ENCODE measurements at regions not wholly inside any gene's neighbourhood (a gene's known extent, or its start where the extent isn't known, plus 50 kb on each side); places are given as distances from the start of the nearest gene placed in this dataset.
"Not testable (repeated sequence)": the region's sequence is repeated elsewhere in the genome, so short reads cannot be mapped to it uniquely, and the experiment has no call there.

DNA sequence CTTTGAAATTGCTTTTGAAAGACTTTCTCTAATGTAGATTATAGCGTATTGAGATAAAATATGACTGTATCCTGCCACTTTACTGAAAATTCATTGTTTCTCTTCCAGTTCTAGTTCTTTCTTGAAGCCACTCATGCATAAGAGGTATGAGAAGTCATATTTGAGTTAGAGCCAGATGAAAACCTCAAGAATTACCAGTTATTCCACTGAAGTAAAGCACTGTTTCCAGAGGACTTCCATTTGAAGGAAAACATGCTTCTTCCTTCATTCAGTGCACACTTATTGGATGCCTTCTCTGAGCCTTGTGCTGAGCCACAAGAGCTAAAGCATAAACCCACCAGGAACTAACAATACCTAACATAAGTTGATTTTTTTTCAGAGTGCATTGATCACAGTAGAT, 513.4 kb downstream of the ZNF385D start:
- no peak for DNase-seq

DNA sequence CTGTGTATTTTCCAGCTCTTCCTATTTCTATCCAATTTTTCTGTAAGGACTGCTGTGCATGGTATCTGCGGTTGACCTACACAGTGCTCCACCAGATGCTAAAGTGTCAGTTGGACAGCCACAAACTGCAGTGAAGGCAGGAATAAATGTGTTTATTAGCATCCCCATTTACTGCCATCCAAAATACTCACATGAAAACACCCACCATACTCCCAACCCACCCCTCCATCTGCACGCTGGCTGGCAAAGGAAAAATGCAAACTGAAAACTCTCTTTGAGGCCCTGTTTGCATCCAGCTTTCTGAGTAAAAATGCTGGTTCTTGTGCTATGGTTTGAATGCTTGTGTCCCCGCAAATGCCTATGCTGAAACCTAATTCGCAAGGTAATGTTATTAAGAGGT, 515.5 kb downstream of the ZNF385D start:
- DNase-seq = no peak

DNA sequence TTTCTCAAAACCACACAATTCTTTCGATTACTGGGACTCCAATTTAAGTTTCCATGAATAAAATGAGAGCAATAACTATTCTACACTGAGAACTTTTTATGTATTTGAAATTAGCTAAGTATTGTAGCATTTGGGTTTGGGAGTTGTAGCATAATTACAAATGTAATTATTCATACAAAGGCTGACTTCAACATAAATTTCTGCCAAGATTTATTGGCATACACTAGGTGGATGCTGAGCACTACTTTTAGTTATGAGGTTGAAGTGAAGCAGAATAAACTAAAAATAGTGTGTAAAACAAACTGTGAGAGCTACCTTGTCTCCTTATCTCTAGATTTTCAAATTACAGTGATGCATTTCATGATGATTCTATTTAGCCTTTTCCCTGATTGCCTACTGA, 516.1 kb downstream of the ZNF385D start:
- no peak for DNase-seq

DNA sequence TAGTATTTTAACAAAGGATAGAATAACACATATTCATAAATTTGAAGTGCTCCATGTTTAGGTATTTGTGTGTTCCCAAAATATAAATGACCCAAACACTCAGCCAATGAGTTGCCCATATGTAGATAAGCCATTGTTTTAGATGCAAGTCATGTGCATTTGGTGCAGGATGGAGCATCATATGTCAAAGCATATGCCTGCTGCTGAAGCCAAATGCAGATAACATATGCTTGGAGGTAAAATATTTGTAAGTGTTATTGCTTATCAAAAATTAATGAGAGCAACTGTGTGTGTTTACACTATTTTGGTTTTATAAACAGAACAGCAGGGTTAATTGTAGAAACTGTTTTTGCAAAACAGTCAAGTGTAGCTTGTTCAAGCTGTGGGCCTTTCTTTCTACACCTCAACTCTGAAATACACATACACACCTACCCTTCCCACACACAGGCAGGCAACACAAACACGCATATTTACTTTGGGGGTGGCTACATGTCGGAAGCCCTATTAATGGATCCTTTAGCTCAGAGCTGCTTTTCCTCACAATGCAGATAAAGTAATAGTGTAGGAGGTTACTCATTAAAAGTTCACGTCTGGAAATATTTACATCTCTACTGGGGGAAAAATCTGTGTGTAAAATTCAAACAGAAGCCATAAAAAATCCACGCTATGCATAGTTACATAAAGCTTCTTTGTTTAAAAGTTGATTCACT, 521.4 kb downstream of the ZNF385D start:
- no peak for DNase-seq

DNA sequence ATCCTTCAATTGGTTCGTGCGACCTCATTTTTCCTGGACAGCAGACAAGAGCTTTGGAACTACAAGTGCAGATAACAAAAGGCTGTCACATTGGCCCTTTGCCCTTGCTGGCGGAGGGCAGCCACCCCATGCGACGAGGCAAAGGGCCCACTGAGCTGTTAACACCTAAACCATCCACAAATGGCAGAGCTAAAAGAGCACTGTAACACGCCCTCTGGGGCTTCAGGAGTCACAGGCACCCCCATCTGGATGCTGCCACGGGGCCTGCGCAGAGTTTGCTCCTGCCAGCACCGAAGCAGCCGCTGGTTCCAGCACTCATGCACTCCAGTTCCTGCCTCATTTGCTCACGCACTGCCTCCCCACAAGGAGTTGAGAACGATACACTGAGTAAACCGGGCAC, 524.9 kb downstream of the ZNF385D start:
- no peak for DNase-seq

DNA sequence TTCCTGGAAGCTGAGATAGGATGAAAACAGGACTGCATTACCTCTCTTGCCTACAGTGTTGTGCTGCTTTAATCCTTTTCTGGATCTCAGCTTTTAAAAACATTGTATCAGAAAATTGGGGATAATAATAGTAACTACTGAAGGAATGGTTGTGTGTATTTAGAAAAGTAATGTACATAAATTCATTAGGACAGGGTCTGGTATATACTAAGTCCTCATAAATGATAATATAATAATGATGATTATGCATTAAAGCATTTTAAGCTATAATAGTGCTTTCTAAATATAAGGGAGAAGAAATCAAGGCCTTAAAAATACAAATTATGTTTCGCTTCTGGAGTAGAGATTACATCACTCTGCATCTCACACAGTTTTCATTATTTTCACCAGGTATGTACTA, 530.1 kb downstream of the ZNF385D start:
- no peak for DNase-seq

DNA sequence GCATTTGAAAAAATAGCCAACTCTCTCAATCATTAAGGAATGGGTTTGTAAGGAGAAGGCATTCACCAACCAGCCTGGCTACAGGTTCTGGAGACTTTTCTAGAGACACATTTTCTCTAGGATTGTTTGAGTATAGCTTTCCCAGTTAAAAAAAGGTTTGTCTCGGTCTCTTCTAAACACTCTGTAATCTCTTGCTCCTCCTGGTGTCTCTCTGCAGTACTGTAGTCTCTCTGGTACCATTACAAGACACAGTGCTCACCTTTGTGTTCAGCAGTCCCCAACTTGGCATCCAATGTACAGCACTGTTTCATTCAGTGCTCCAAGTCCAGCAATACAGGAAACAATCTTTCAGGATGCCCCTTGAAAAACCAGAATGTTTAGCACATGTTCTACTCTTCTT, 534.4 kb downstream of the ZNF385D start:
- DNase-seq = no peak

DNA sequence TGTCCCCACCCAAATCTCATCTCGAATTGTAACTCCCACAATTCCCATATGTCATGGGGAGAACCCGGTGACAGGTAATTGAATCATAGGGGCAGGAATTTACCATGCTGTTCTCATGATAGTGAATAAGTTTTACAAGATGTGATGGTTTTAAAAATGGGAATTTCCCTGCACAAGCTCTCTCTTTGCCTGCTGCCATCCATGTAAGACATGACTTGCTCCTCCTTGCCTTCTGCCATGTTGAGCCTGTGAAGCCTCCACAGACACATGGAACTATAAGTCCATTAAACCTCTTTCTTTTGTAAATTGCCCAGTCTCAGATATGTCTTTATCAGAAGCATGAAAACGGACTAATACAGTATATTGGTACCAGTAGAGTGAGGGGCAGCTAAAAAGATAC, 546.9 kb downstream of the ZNF385D start:
- not testable (repeated sequence) for DNase-seq

DNA sequence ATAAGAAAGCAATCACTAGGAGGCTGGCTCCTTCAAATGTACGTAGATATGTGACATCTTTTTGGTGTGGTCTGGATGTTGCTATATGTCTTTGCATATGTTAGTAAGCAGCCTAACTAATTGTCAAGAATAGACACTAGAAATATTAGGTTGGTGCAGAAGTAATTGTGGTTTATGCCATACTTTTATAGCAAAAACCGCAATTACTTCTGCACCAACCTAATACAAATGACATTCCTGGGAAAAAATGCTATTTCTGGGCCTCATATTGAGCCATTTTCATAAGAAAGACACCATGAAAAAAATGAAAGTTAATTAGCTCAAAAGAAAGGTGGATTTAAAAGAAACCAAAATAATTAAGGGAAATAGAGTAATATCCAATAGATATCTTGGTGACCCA, 555.8 kb downstream of the ZNF385D start:
- DNase-seq = no peak

DNA sequence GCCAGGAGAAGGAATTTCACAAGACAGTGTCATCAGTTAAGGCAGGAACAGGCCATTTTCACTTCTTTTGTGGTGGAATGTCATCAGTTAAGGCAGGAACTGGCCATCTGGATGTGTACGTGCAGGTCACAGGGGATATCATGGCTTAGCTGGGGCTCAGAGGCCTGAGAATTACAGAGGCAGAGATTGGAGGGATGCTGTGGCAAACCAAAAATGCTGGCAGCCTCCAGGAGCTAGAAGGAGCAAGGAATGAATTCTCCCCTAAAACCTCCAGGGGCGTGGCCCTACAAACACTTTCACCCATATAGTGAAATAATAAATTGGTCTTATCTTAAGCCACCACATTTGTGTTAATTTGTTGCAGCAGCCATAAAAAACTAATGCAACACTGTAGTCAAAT, 557.0 kb downstream of the ZNF385D start:
- not testable (repeated sequence) for DNase-seq

DNA sequence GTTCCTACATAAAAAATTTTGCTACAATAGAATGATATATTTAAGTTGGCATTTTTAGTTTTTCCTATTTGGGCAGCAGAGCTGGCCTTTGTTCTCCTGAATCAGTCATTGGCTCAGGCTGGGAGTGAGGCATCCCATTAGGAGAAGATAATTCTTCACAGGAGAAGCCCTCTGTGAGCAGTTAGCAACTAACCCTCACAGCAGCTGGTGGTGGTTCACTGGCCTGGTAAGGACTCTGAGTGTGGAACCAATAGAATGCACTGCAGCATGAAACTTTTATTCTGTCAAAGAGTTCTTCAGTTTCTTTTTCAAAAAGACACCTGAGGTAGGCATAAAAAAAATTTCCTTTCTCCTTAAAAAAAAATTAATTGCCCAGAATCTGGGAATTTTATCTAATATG, 562.6 kb downstream of the ZNF385D start:
- DNase-seq = no peak

DNA sequence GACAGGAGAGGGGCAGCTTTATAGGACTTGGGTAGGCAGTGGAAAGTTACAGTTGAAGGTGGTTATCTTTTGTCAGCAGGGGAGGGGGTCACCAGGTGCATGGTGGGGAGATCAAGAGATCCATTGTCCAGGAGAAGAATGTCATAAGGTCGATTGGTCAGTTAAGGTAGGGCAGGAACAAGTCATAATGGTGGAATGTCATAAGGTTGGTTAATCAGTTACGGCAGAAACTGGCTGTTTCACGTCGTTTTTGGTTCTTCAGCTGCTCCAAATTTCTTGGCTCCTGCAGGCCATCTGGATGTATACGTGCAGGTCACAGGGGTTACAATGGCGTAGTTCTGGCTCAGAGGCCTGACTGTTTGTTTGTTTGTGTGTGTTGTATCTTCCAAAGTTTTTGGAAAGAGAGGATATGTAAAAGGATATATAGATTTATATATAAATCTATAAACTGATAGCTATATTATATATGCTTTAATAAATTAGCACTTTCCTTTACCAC, 565.1 kb downstream of the ZNF385D start:
- no peak for DNase-seq

DNA sequence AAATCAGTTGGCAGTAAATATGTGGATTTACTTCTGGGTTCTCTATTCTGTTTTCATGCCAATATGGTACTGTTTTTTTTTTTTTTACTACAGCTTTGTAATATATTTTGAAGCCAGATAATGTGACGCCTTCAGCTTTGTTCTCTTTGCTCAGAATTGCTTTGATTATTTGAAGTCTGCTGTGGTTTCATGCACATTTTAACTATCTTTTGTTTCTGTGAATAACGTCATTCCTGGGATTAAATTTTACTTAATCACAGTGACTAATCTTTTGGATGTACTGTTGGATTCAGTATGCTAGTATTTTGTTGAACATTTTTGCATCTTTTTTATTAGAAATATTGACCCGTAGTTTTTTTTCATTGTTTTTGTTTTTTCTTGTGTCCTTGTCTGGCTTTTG, 576.5 kb downstream of the ZNF385D start:
- DNase-seq = no peak

DNA sequence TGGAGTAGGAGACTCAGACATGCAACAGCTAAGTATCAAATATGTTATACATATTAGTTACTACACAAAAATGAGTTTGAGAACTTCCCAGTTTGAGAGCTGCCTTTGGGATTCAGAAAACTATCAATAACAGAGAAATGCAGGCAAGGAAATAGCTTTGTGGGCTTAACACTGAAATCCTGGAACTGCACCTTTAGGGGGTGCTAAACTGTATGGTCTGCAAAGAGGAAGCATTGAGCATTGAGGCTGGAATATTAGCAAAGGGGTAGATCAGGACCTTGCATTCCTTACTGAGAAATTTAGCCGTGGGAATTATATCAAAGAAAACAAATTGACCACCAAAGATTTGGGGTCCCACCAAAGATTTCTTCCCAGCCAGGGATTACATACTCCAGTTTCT, 580.0 kb downstream of the ZNF385D start:
- no peak for DNase-seq

DNA sequence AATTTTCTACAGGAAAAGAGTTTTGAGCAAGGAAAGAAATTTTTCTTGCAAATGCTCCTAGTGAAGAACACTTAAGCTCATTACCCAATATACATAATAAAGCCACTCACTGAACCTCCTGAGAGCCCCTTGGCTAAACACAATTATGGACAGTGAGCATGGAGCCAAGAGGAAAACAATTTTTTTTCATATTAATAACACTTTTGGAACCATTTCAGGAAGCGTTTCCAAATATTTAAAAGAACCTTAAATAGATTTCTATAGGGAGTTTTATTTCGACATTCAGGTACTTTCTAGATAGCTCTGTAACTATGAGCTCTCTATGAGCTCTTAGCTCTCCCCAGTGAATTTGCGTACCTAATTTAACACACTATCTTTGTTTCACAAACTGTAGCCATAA, 581.1 kb downstream of the ZNF385D start:
- no peak for DNase-seq

DNA sequence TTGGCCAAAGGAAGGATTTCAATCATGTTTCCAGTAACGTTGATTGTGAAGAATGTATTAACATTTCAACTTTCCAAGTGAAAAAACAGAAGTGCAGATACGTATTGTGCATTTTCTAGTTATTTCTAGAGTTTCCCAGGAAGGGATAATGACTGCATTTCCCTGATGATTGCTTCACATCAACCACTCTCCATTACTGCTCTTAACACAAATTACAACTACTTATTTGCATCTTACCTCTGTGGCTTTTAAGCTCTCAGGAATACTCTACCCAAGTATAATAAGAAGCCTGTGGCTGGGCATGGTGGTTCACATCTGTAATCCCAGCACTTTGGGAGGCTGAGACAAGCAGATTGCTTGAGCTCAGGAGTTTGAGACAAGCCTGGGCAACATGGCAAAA, 582.5 kb downstream of the ZNF385D start:
- no peak for DNase-seq

DNA sequence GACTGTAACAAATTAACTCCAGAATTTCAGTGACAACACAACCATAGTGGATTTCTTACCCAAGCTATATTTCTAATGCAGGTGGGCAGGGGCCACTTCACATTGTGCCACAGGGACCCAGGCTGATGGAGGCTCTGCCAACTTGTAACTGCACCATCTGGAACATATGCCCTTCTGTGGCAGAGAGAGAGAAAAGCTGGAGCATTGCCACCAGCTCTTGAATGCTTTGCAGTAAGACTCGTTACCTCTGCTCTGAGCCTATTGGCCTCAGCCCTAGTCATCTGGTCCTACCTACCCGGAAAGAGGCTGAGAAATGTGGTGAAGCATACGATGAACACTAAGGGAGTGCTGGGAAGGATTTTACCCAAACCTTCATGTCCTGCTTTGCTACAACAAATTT, 587.1 kb downstream of the ZNF385D start:
- no peak for DNase-seq

DNA sequence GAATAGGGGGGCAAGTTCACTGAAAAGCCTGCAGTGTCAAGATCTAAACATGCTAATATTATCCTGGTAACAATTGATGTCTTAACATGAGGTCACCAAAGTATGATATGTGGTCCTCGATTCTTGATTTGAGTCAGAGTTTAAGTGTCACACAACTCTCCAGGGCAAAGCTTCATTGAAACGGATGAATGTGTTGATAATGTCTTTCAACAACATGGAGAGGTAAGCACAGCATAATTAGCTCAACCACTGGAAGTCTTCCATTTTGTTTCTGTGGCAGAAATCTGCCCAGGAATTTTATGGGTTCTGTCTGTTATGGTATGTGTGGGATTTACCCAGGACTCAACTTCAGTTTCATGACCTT, 591.5 kb downstream of the ZNF385D start:
- DNase-seq = no peak

DNA sequence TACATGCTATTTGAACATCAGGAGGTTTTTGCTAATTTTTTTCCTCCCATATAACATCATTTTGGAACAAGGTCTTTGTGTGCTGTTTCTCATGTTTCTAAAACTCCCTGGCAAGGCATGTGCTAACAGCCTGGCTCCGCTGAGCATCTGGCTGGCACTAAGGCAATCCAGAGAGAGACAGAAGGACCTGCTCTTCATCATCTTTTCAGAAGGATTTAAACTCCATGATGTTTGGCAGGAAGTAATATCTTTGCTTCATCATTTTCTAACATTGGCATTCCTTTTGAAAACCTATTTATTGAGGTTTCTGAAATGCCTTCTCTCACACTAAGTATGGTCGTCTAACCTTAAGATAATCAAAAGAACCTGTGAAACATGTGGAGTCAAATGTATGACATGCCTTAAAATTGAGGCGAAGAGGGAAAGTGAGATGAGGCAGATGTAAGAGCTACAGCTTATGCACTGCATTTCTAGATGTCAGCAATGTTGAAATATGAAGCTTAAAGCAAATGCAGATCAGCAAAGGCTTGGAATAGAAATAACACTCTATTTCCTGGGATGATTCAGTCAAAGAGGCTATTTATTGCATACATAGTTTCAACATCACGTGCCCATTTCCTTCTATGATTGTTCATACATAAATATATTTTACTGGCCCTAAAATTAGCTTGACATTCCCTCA, 592.0 kb downstream of the ZNF385D start:
- DNase-seq = no peak

DNA sequence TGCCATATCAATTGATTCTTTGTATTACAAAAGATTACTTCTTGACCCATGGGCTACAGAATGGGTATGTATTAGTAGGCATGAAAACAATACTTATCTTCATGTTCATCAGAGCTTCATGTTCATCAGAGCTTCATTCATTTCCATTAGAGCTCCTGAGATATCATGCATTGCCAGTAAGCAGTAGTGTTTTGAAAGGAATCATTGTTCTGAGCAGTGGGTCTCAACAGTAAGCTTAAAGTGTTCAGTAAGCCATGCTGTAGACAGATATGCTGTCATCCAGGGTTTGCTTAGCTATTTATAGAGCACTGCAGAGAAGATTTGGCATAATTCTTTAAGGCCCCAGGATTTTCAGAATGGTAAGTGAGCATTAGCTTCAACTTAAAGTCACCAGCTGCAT, 596.1 kb downstream of the ZNF385D start:
- DNase-seq = no peak

DNA sequence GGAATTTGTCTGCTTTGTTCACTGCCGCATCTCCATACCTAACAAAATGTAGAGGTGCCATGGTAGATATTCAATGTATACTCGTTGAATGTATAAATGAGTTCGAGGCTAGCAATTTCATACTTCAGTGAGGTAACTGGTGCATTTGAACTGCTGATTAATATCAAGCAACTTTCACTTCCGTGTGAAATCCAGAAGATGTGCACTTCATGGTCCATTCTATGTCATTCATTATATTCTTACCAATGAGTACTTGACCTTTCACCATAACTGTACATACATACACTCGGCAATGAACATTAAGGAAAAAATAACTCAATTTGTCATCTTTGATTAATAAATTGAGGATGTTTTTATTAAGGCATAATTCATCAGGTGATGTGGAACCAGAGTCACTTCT, 598.5 kb downstream of the ZNF385D start:
- DNase-seq = no peak

DNA sequence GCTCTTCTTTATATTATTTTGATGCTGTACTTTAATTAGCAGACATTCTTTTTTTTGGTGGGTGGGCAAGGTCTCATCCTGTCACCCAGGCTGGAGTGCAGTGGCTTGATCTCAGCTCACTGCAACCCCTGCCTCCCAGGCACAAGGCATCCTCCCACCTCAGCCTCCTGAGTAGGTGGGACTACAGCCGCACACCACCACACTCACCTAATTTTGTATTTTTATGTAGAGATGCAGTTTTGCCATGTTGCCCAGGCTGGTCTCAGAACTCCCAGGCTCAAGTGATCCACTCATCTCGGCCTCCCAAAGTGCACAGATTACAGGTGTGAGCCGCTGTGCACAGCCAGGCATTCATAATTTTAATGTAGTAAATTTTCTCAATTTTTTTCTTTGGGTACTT, 608.1 kb downstream of the ZNF385D start:
- no peak for DNase-seq

DNA sequence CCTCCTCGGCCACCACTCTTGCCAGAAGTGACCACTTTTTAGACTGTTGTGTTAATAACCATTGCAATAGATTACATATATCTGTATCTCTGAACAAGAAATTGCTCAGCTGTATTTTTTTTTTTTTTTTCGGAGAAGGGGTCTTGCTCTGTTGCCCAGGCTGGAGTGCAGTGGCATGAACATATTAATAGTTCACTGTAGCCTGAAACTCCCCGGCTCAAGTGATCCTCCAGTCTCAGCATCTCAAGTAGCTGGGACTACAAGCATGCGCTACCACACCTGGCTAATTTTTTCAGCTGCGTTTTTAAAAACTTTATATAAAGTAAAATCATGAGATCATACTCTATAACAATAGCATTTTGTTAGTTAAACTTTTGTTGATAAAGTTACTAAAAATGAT, 609.0 kb downstream of the ZNF385D start:
- no peak for DNase-seq

DNA sequence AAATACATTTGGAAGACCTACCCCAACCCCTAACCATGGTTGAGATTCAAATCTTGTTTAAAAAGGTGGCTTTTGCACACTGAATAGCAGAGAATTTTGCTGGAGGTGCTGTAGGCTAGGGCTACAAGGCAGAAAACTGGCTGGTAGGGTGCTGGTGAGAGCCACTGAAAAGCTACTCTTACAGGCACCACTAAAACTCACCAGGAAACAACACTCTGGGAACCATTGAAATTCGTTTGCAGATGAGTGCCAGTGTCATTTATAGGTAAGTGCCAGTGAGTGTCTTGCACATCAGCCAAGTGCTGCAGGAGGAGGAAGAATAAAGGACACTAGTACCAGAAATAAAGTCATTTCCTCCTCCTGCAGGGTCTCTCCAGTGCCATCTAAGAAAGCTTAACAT, 610.2 kb downstream of the ZNF385D start:
- no peak for DNase-seq

DNA sequence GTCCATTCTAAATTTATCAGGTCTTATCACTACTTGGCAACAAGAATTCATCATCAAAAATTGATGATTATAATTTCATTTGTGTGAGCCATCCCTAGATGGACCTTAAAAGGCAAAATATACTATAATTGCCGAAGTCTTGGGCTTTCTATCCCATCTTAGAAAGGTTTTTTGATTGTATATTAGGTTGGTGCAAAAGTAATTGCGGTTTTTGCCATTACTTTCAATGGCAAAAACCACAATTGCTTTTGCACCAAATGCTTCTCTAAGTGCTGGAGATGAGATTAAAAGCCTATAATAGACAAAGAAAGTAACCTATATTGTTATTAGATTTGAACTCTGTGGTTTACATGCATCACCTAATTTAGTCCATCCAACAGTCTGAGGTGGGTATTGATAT, 612.9 kb downstream of the ZNF385D start:
- no peak for DNase-seq

Measured in stimulated activated CD4-positive, alpha-beta T cell treated with anti-CD3 and anti-CD28 coated beads, Interleukin-4, amount 100 ng/mL, for 24 hours (primary cell).